Peyer's patch (tissue), 4 donors: ENCODE measurements at regions not wholly inside any gene's neighbourhood (a gene's known extent, or its start where the extent isn't known, plus 50 kb on each side); places are given as distances from the start of the nearest gene placed in this dataset.

ENCODE experiments used
- DNase-seq, 3 donors: peaks; one replicate each; pipeline ENCODE4 v3.0.0-alpha.2; 2017 to 2019
- H3K27ac ChIP-seq, 4 donors: fragments of 200-600 bp; sonication (generic); one replicate each; pipeline ENCODE4 v1.5.1; 2016 to 2019
- H3K27me3 ChIP-seq, 2 donors: fragments of 200-600 bp; sonication (generic); one replicate each; pipeline ENCODE4 v1.5.1; 2019
- H3K36me3 ChIP-seq, 3 donors: fragments of 200-600 bp; sonication (generic); one replicate each; pipeline ENCODE4 v1.5.1; 2016 to 2019
- H3K4me1 ChIP-seq, 4 donors: fragments of 200-600 bp; sonication (generic); one replicate each; pipeline ENCODE4 v1.5.1; 2016 to 2019
- H3K4me3 ChIP-seq, 4 donors: fragments of 200-600 bp; sonication (generic); 1 replicate in 3 of 4; 2 replicates in 1 of 4; pipeline ENCODE4 v1.5.1; 2016 to 2019; ENCODE audit warnings: mild to moderate bottlenecking in 1 of 4
- H3K9me3 ChIP-seq, 4 donors: fragments of 200-600 bp; sonication (generic); one replicate each; pipeline ENCODE4 v1.5.1; 2016 to 2019; ENCODE audit warnings: mild to moderate bottlenecking in 1 of 4
- CTCF ChIP-seq, 6 experiments: fragments of 450-650 bp in 4 of 6; fragments of 200-600 bp in 2 of 6; sonication (generic) in 1 of 6; IDR thresholded peaks; one replicate each; pipeline ENCODE4 v1.5.1; 2017 to 2019; ENCODE audit warnings: antibody characterized with exemption in 6 of 6, mild to moderate bottlenecking in 3 of 6, moderate library complexity in 1 of 6
- POLR2A ChIP-seq, 2 donors: fragments of 450-650 bp; IDR thresholded peaks; one replicate each; pipeline ENCODE4 v1.5.1; 2017; ENCODE audit warnings: antibody characterized with exemption in 2 of 2, mild to moderate bottlenecking in 2 of 2, moderate library complexity in 2 of 2

GRCh38 chr19:27705896-27706295 lies 1507.1 kb downstream of the UQCRFS1 start:
- TF ChIP-seq CTCF (IDR thresholded peaks at IDR 0.05): no peak
- TF ChIP-seq POLR2A (IDR thresholded peaks at IDR 0.05): no peak
- no peaks in the 10 kb centered on the region for H3K4me1 ChIP-seq
- peaks cover 0 to 9% (median 0%) of the 10 kb centered on the region in 4 donors for H3K9me3 ChIP-seq

GRCh38 chr19:27694361-27695055 lies 1518.4 kb downstream of the UQCRFS1 start:
- no peaks in the 10 kb centered on the region for H3K36me3 ChIP-seq
- H3K27me3 ChIP-seq: no peaks in the 10 kb centered on the region
- TF ChIP-seq POLR2A (IDR thresholded peaks at IDR 0.05): no peak
- no peak for TF ChIP-seq CTCF (IDR thresholded peaks at IDR 0.05)
- no peak for DNase-seq
- no peak overlapping the region for H3K4me3 ChIP-seq
- no peak overlapping the region for H3K27ac ChIP-seq
- peaks cover 0 to 6% (median 0%) of the 10 kb centered on the region in 4 donors for H3K9me3 ChIP-seq
- H3K4me1 ChIP-seq: no peaks in the 10 kb centered on the region

More at GRCh38 chr19:27705896-27706295, 1507.1 kb downstream of the UQCRFS1 start:
- H3K27ac ChIP-seq: no peak overlapping the region
- H3K27me3 ChIP-seq: no peaks in the 10 kb centered on the region
- no peak overlapping the region for H3K4me3 ChIP-seq
- no peaks in the 10 kb centered on the region for H3K36me3 ChIP-seq
- DNase-seq: no peak

- no peak for DNase-seq
- Histone ChIP-seq H3K9me3 (peaks cover 0 to 6% (median 0%) of the 10 kb centered on the region in 4 donors), H3K4me1 (no peaks in the 10 kb centered on the region), H3K27ac (no peak overlapping the region), H3K4me3 (no peak overlapping the region), H3K27me3 (no peaks in the 10 kb centered on the region), H3K36me3 (no peaks in the 10 kb centered on the region)
- no peak for TF ChIP-seq CTCF (IDR thresholded peaks at IDR 0.05)
Measured at GRCh38 chr19:27691991-27692390, 1521.0 kb downstream of the UQCRFS1 start.

- Histone ChIP-seq H3K27ac (no peak overlapping the region), H3K27me3 (no peaks in the 10 kb centered on the region), H3K36me3 (no peaks in the 10 kb centered on the region), H3K9me3 (peaks cover 0 to 4% (median 0%) of the 10 kb centered on the region in 4 donors), H3K4me3 (no peak overlapping the region), H3K4me1 (no peaks in the 10 kb centered on the region)
- no peak for DNase-seq
- TF ChIP-seq POLR2A (IDR thresholded peaks at IDR 0.05) (no peak), CTCF (IDR thresholded peaks at IDR 0.05) (no peak)
Measured at GRCh38 chr19:27689734-27690241, 1523.2 kb downstream of the UQCRFS1 start.

- TF ChIP-seq CTCF (IDR thresholded peaks at IDR 0.05): no peak
- TF ChIP-seq POLR2A (IDR thresholded peaks at IDR 0.05): no peak
- Histone ChIP-seq H3K9me3 (no peaks in the 10 kb centered on the region), H3K27ac (no peak overlapping the region), H3K4me3 (no peak overlapping the region), H3K4me1 (no peaks in the 10 kb centered on the region), H3K27me3 (no peaks in the 10 kb centered on the region), H3K36me3 (no peaks in the 10 kb centered on the region)
- no peak for DNase-seq
Measured at GRCh38 chr19:27684293-27684692, 1528.7 kb downstream of the UQCRFS1 start.
